GM19397 (cell line): ENCODE measurements at regions not wholly inside any gene's neighbourhood (a gene's known extent, or its start where the extent isn't known, plus 50 kb on each side); places are given as distances from the start of the nearest gene placed in this dataset.

Source experiments
- ATAC-seq: cut with Tn5 transposase; IDR thresholded peaks from one replicate; pipeline ENCODE4 v1.9.1; 2021; ENCODE audit warnings: mild to moderate bottlenecking, moderate library complexity; ENCODE audit not compliant: unreplicated experiment

DNA sequence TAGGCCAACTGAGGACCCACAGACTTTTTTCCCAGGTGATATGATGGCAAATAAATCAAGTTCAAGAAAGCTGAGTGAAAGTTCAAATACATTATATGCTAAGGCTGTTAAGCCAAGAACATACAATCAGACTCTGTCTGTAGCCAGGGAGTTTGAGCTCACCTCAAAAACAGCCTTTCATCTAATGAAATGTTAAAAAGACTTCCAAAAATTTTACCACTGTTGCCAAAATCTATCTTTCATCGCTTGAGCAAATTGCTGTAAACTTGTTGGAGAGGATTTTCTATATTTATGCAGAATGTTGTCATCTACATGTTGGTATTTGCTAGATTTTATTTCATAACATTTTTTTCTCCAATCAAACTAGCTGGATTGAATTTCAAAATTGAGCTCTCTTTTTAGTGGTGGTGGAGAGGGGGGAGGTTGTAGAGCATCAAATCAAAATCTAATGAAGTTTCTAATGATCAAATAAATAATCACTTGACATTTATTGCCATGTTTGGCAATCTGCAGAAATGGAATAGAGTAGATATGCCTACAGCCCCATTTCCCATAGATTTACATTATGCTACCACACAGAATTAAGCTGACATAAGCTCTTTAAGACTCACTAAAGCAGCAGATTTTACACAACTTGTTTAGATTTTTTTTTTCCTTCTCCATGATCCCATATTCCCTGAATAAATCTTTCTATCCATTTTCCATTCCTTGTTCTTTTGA lies 828.9 kb upstream of the ZNF608 start:
- no peak for ATAC-seq

DNA sequence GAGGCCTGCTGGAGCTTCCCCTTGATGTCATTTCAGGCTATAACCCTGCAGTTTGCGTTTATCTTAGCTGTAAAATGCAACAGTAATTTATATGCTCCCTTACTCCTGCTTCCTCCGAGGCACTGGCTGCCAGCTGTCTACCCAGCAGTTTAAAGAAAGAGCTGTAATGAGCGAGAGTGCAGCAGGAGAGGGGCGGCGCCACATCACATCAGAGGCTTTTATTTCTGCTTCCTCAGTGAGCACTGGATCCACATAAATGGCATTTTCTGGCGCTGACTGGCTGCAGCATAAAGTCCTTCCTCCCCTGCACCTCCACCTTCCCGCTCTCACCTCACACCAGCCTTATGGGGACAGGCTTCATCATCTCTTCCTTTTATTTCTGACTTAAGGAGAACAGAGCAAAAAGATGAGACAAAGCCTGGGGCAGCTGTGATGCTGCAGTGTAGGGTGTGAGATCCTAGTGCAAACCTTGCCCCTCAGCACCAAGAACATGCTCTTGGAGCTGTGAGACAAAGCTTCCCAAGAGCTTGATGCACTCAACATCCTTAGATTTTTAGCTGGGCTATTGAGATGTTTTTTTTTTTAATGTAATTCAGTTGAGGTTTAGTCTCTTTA lies 829.6 kb upstream of the ZNF608 start:
- ATAC-seq = no peak

GRCh38 chr5:125576822-125577221 lies 830.4 kb upstream of the ZNF608 start:
- no peak for ATAC-seq

GRCh38 chr5:125578551-125578950 lies 832.1 kb upstream of the ZNF608 start:
- no peak for ATAC-seq

GRCh38 chr5:125579182-125579581 lies 832.7 kb upstream of the ZNF608 start:
- no peak for ATAC-seq

GRCh38 chr5:125581311-125581710 lies 834.9 kb upstream of the ZNF608 start:
- ATAC-seq = no peak

DNA sequence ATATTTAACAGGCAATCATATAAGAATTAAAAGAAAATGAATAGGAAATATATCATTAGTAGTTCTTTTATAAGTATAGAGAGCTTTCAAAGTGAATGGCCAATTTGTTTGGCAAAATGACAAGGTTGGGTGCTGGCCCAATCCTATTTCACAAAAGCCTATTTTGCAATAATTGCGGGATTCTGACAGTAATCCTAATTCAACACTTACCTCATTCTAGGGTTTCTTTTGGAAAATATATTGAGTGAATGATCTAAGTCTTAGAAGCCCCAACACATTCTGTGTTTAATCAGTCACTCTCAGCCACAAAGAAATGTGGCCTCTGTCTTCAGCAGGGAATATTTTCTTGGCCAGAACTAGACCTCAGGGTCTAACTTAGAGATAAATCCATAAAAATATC lies 835.9 kb upstream of the ZNF608 start:
- ATAC-seq = no peak

DNA sequence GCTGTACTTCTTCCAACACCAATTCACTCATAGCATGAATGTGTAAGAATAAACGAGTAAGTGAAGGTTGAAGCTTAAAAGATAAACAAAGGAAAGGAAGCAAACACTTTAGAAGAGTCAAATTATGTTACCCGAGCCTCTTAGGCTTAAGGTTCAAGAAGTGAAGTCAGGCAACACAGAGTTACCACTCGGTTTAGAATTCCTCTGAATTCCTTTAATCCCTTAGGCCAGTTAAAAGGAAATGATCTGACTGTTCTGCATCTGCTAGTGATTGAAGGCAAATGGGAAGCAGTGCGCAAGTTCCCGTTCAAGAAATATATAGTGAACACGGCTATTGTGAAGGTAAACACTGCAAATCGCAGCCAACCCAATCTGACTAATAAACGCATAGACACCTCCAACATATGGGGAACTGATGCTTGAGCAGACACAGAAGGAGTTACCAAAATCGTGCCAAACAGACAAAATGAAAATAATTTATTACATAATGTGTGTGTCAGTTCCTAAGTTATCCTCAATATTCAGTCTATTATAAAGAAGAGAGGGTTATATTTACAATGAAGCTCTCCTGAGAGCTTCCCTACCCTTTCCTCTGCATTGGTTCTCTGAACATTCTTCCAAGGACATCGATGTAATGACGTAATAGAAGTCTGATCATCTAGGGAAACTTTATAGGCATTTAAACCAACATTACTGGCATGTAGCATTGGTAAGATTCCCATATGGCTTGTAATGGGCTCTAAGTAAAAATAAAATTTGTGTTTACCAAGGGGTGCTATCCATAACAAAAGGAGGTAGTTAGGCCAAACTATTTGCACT lies 837.1 kb upstream of the ZNF608 start:
- no peak for ATAC-seq

DNA sequence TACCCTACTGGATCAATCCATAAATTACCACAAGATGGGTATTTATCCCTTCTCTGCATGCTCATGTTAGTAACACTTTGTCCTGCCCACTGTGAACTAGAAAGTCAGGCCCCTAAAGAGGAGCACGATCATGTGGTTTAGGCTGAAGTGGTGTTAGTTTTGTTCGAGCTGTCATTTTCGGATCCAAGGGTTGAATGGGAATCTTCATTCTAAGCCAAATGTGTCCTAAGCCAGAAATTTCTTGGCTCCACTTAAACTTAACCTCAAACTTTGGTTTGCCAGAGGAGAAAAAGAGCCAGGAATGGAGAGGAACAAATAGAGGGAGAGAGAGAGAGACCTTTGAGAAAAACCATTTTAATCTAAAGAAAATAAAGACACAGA lies 837.7 kb upstream of the ZNF608 start:
- no peak for ATAC-seq

- ATAC-seq = no peak
These were observed 835.6 kb upstream of the GRAMD2B start for GRCh38 chr5:125587631-125588030.

DNA sequence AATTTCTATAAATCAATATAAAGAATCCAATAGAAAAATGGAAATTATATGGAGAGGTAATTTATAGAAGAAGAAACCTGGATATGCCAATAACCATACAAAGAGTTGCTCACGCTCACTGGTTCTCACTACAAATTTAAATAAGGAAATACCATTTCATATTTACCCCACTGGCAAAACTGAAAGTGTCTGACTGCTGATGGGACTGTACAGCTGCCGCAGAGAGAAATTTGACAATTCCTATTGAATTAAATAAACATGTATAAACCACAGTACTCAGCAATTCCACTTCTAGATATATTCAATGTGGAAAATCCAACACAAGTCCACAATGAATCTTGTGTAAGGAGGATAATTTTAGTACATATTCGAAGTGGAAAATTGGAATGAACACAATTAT lies 830.4 kb upstream of the GRAMD2B start:
- no peak for ATAC-seq

GRCh38 chr5:125595095-125595494 lies 828.1 kb upstream of the GRAMD2B start:
- no peak for ATAC-seq

DNA sequence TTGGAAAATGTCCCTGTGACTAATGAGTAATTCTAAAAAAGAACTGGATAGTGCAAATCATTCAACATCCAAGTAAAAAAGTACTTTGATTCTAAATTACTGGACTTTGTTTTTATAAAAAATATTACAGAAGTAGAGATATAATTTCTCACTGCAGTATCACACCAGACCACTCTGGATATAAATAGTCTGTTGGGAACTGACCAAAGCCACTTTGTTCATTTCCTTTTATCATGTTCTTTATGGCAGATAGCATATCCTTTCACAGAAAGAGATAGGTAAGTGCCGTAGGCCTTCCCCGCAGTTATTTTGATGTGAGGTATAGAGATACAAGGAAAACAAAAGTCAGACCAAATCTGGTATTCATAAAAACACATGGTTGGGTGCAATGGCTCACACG lies 827.4 kb upstream of the GRAMD2B start:
- ATAC-seq = no peak

GRCh38 chr5:125597338-125597737 lies 825.9 kb upstream of the GRAMD2B start:
- no peak for ATAC-seq

GRCh38 chr5:125600559-125600958 lies 822.6 kb upstream of the GRAMD2B start:
- ATAC-seq = no peak

GRCh38 chr5:125602184-125602583 lies 821.0 kb upstream of the GRAMD2B start:
- ATAC-seq = no peak

DNA sequence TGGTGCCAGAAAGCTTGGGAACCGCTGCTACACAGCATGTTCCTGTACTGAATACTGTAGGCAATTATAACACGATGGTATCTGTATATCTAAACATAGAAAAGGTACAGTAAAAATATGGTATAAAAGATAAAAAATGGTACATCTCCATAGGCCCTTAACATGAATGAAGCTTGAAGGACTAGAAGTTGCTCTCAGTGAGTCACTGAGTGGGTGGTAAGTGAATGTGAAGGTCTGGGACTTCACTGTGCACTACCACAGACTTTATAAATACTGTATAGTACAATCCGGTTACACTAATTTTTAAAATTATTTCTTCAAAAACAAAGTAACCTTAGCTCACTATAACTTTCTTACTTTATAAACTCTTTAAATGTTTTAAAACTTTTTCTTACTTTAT lies 819.9 kb upstream of the GRAMD2B start:
- no peak for ATAC-seq

- no peak for ATAC-seq
These were observed 819.1 kb upstream of the GRAMD2B start for GRCh38 chr5:125604104-125604503.

- no peak for ATAC-seq
These were observed 816.2 kb upstream of the GRAMD2B start for GRCh38 chr5:125607018-125607417.

DNA sequence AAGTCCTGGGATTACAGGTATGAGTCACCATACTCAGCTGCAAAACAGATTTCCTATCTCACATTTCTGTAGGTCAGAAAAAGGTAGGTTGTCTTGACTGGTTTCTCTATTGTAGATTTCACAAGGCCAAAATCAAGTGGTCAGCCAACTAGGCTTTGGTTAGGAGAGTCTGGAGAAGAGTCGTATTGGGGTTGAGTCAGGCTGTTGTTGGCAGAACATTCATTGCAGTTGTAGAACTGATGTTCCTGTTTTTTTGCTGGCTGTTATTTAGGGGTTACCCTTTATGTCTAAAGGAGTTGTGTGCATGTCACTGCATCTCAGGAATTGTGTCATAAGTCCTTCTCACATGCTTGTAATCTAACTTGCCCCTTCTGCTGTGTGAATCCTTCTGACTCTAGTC lies 814.2 kb upstream of the GRAMD2B start:
- ATAC-seq = no peak

GRCh38 chr5:125610892-125611291 lies 812.3 kb upstream of the GRAMD2B start:
- no peak for ATAC-seq

DNA sequence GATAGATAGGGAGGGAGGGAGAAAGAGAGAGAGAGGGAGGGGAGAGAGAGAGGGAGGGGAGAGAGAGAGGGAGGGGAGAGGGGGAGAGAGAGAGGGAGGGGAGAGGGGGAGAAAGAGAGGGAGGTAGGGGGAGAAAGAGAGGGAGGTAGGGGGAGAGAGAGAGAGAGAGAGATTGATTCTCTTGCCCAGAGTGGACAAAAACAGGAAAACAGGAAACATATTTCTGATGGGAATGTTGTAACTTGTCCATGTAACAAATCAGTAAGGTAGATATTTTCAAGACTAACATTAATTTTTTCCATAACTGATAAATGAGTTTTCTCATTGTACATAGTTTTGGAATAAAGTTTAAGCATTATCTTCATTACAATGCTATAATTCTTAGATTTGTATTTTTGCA lies 811.7 kb upstream of the GRAMD2B start:
- ATAC-seq = no peak
